ENCODE measurements at regions not wholly inside any gene's neighbourhood (a gene's known extent, or its start where the extent isn't known, plus 50 kb on each side); places are given as distances from the start of the nearest gene placed in this dataset.
"Not testable (repeated sequence)": the region's sequence is repeated elsewhere in the genome, so short reads cannot be mapped to it uniquely, and the experiment has no call there.

DNA sequence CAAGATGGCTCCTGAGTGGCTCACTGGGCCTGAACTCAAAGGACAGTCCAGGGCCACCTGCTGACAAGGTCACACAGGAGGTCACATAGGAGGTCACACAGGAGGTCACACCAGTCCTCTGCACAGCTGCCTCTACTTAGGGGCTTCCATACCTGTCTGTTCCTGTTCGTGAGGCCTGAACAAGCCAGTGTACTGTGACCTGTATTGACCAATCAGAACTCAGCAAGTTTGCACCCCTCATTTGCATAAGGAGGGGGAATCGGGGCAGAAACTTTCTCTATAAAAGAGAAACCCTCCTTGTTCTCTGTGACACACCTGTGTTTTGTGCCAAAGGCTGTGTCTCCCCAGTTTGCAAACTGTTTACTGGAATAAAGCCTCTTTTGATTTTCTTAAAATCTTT lies 478.9 kb downstream of the EIPR1 start:
- H3K4me3 ChIP-seq (replicated peaks in 1 of 2; ENCODE audit: low read depth in 2 of 2, low read length in 2 of 2) = no peak overlapping the region
- DNase-seq (ENCODE audit: low read depth in 2 of 2) = no peak
- no peak for TF ChIP-seq CTCF (IDR thresholded peaks at IDR 0.05; ENCODE audit: low read depth, low read length)

- DNase-seq (ENCODE audit: low read depth in 2 of 2) = no peak
- no peak overlapping the region for H3K4me3 ChIP-seq (replicated peaks in 1 of 2; ENCODE audit: low read depth in 2 of 2, low read length in 2 of 2)
- no peak for TF ChIP-seq CTCF (IDR thresholded peaks at IDR 0.05; ENCODE audit: low read depth, low read length)
Observed at GRCh38 chr2:2896643-2897042, 481.0 kb downstream of the EIPR1 start.

DNA sequence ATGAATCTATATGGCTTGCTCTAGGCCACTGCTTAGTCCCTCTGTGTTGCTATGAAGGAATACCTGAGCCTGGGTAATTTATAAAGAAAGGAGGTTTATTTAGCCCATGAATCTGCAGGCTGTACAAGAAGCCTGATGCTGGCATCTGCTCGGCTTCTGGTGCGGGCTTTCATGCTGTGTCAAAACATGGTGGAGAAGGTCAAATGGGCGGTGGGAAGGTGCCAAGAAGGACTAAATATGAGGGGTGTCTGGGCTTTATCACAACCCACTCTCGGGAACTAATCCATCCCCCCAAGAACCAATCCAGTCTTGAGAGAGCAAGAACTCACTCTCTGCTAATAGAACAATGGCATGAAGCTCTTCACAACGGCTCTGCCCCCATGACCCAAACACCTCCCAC lies 481.6 kb downstream of the EIPR1 start:
- no peak for TF ChIP-seq CTCF (IDR thresholded peaks at IDR 0.05; ENCODE audit: low read depth, low read length)
- no peak overlapping the region for H3K4me3 ChIP-seq (replicated peaks in 1 of 2; ENCODE audit: low read depth in 2 of 2, low read length in 2 of 2)
- DNase-seq (ENCODE audit: low read depth in 2 of 2) = no peak

GRCh38 chr2:2894011-2894410 lies 483.6 kb downstream of the EIPR1 start:
- H3K4me3 ChIP-seq (replicated peaks in 1 of 2; ENCODE audit: low read depth in 2 of 2, low read length in 2 of 2); DNase-seq (ENCODE audit: low read depth in 2 of 2): not testable (repeated sequence)

- TF ChIP-seq CTCF (IDR thresholded peaks at IDR 0.05; ENCODE audit: low read depth, low read length) = no peak
- no peak overlapping the region for H3K4me3 ChIP-seq (replicated peaks in 1 of 2; ENCODE audit: low read depth in 2 of 2, low read length in 2 of 2)
- no peak for DNase-seq (ENCODE audit: low read depth in 2 of 2)
Observed at GRCh38 chr2:2892892-2893291, 484.7 kb downstream of the EIPR1 start.

DNA sequence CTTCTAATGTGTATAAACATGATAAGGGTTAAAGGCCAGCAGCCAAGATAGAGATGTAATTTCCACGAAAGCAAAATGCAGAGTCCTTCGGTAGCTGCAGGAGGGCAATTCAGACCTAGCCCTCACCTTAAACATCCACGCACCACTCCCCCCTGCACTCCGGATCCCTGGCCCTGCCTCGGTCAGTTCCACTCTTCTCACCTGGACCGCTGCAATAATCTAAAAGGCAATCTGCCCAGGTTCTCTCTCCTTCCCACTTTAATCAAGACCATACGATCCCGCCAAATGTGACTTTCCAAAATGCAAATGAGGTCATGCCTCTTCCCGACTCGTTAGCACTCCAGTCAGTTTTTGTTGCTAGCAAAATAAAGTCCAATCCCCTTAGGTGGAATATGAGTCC lies 485.2 kb downstream of the EIPR1 start:
- TF ChIP-seq CTCF (IDR thresholded peaks at IDR 0.05; ENCODE audit: low read depth, low read length) = no peak
- H3K4me3 ChIP-seq (replicated peaks in 1 of 2; ENCODE audit: low read depth in 2 of 2, low read length in 2 of 2) = no peak overlapping the region
- DNase-seq (ENCODE audit: low read depth in 2 of 2) = no peak

DNA sequence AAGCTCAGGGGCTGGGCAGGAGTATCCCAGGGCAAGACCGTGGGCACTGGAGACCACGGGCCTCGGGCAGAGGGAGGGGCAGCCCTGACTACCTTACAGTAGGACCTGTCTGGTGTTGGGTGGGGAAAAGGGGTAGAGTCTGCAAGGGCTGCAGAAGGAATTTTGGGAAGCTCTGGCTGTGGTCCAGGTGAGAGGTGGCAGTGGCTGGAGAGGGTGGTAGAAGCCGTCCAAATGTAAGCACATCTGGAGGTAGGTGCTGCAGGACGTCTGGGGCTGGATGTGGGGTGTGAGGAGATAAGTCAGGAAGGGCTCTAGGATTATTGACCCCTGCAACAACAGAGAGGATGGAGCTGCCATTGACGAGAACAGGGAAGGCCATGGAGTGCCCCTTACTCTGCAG lies 486.7 kb downstream of the EIPR1 start:
- TF ChIP-seq CTCF (IDR thresholded peaks at IDR 0.05; ENCODE audit: low read depth, low read length) = no peak
- no peak for DNase-seq (ENCODE audit: low read depth in 2 of 2)
- no peak overlapping the region for H3K4me3 ChIP-seq (replicated peaks in 1 of 2; ENCODE audit: low read depth in 2 of 2, low read length in 2 of 2)
